K562 (cell line): ENCODE measurements at regions not wholly inside any gene's neighbourhood (a gene's known extent, or its start where the extent isn't known, plus 50 kb on each side); places are given as distances from the start of the nearest gene placed in this dataset.

ENCODE experiments used
- ATAC-seq: fragments of 200-7000 bp; cut with Tn5 transposase; 3 replicates; pipeline ENCODE4 v1.9.1; 2020; ENCODE audit warnings: moderate library complexity
- BruUV-seq: library from RNA; stranded (reverse); fragments of 400-500 nt; replicated peaks from 2 replicates; lab custom pipeline; 2021; lab: Mats Ljungman, UMichigan
- CTCF ChIA-PET: fragments of 300-600 bp; formaldehyde crosslinking; extraction: SDS; loops from one replicate; lab custom pipeline; 2021; ENCODE audit warnings: low intra/inter-chr PET ratio; lab: Yijun Ruan, JAX
- POLR2A ChIA-PET: fragments of 300-600, 350-650 bp; sonication (Branson Sonifier 250); formaldehyde crosslinking; extraction: SDS; loops from one replicate; lab custom pipeline; 2021; ENCODE audit warnings: antibody characterized with exemption, inconsistent platforms; lab: Yijun Ruan, JAX
- DNase-seq, 4 experiments: peaks; one replicate each; pipeline versions ENCODE4 v3.0.0 to v3.0.0-alpha.2; 2011 to 2018; ENCODE audit warnings: low spot score in 3 of 4, mixed read lengths in 3 of 4; ENCODE audit errors: extremely low read depth in 1 of 4
- FAIRE-seq: peaks from 2 replicates; lab custom pipeline; 2011; peaks lifted over from hg19 to GRCh38; lab: Jason Lieb, UNC
- H2AFZ ChIP-seq: 2 replicates; pipeline ENCODE4 v1.6.0; 2011; ENCODE audit warnings: low read depth, low read length, control low read depth, inconsistent platforms
- H3K27ac ChIP-seq: fragments of 200-600 bp; 3 replicates; pipeline ENCODE4 v1.8.0; 2011; ENCODE audit warnings: low read depth, mild to moderate bottlenecking, control low read depth, inconsistent platforms, low read length, moderate library complexity, mixed read lengths; ENCODE audit errors: extremely low read depth
- H3K27me3 ChIP-seq, 2 experiments: fragments of 300-600 bp in 1 of 2; 2 replicates in 1 of 2; 3 replicates in 1 of 2; pipeline versions ENCODE4 v1.6.0 to v1.8.0; 2011; ENCODE audit warnings: inconsistent platforms in 2 of 2, low read length in 2 of 2, mild to moderate bottlenecking in 1 of 2, mixed read lengths in 1 of 2, moderate library complexity in 1 of 2; ENCODE audit not compliant: control insufficient read depth in 2 of 2, insufficient read depth in 2 of 2
- H3K36me3 ChIP-seq: fragments of 300-600 bp; 3 replicates; pipeline ENCODE4 v1.8.0; 2011; ENCODE audit warnings: mild to moderate bottlenecking, low read length, inconsistent platforms; ENCODE audit not compliant: control insufficient read depth, insufficient read depth
- H3K4me1 ChIP-seq, 2 experiments: fragments of 200-600 bp in 1 of 2; replicated peaks in 1 of 2; 2 replicates in 1 of 2; 3 replicates in 1 of 2; pipeline versions ENCODE4 v1.5.1 to v1.8.0; 2011; ENCODE audit warnings: inconsistent platforms in 2 of 2, low read length in 2 of 2, mild to moderate bottlenecking in 1 of 2, mixed read lengths in 1 of 2, moderate library complexity in 1 of 2; ENCODE audit not compliant: control insufficient read depth in 2 of 2, insufficient read depth in 2 of 2
- H3K4me2 ChIP-seq: 2 replicates; pipeline ENCODE4 v1.6.1; 2011; ENCODE audit warnings: low read length, control low read depth, inconsistent platforms, mixed read lengths; ENCODE audit not compliant: insufficient read depth
- H3K4me3 ChIP-seq: fragments of 200-600 bp; sonication (generic), shearing (Covaris generic); 2 replicates; pipeline ENCODE4 v1.5.1; 2016; ENCODE audit warnings: control low read depth, inconsistent platforms
- H3K79me2 ChIP-seq: fragments of 200-600 bp; 3 replicates; pipeline ENCODE4 v1.8.0; 2011; ENCODE audit warnings: low read length, inconsistent platforms; ENCODE audit not compliant: control insufficient read depth, insufficient read depth
- H3K9ac ChIP-seq, 2 experiments: 2 replicates each; pipeline versions ENCODE4 v1.6.0 to v1.6.1; 2011; ENCODE audit warnings: low read depth in 2 of 2, low read length in 2 of 2, control low read depth in 1 of 2, inconsistent platforms in 1 of 2, mild to moderate bottlenecking in 1 of 2, mixed read lengths in 1 of 2; ENCODE audit not compliant: insufficient read depth in 1 of 2
- H3K9me1 ChIP-seq: one replicate; pipeline ENCODE4 v1.6.0; 2011; ENCODE audit warnings: inconsistent platforms, mild to moderate bottlenecking, low read length, moderate library complexity; ENCODE audit not compliant: control insufficient read depth, insufficient read depth
- H3K9me3 ChIP-seq: replicated peaks from 2 replicates; pipeline ENCODE4 v1.5.1; 2011; ENCODE audit warnings: low read depth, low read length, inconsistent platforms; ENCODE audit not compliant: control insufficient read depth, insufficient read depth
- H4K20me1 ChIP-seq: replicated peaks from 2 replicates; pipeline ENCODE4 v1.6.1; 2011; ENCODE audit warnings: low read length, inconsistent platforms, mixed read lengths; ENCODE audit not compliant: control insufficient read depth, insufficient read depth
- CEBPG ChIP-seq, 3 experiments: fragments of 200-800 bp in 1 of 3; sonication (Bioruptor generic) in 1 of 3; sonication (generic) in 1 of 3; formaldehyde crosslinking in 1 of 3; IDR thresholded peaks in 2 of 3; conservative IDR thresholded peaks in 1 of 3; 2 replicates each; pipeline versions ENCODE4 v1.6.1 to v1.8.0; 2016 to 2022; ENCODE audit warnings: missing compliant biosample characterization in 2 of 3, missing genetic modification characterization in 2 of 3, mild to moderate bottlenecking in 1 of 3, missing genetic modification reagents in 1 of 3
- DMBX1 ChIP-seq: fragments of 250-450 bp; sonication (Bioruptor Pico); IDR thresholded peaks from 2 replicates; pipeline ENCODE4 v1.8.0; 2022; ENCODE audit warnings: inconsistent platforms, mild to moderate bottlenecking, moderate library complexity, borderline replicate concordance
- HNRNPL ChIP-seq: fragments of 200-400 bp; formaldehyde crosslinking; IDR thresholded peaks from 2 replicates; pipeline ENCODE4 v1.6.1; 2017; ENCODE audit warnings: low read depth, mild to moderate bottlenecking, low read length
- MAFF ChIP-seq: IDR thresholded peaks from 2 replicates; pipeline ENCODE4 v1.6.1; 2012; ENCODE audit warnings: low read length, improper control_type of control experiment
- ZNF146 ChIP-seq: IDR thresholded peaks from one replicate; pipeline ENCODE4 v1.6.1; 2018; ENCODE audit warnings: missing compliant biosample characterization; ENCODE audit not compliant: unreplicated experiment
- ZNF431 ChIP-seq: sonication (generic); formaldehyde crosslinking; IDR thresholded peaks from 2 replicates; pipeline ENCODE4 v1.8.0; 2022; ENCODE audit warnings: mild to moderate bottlenecking, missing genetic modification reagents
- ZNF586 ChIP-seq: fragments of 450-650 bp; formaldehyde crosslinking; conservative IDR thresholded peaks from 2 replicates; pipeline ENCODE4 v1.4.0; 2020; ENCODE audit warnings: mild to moderate bottlenecking, moderate library complexity
- WGBS: fragments of 100-300 bp; shearing (Covaris generic); methylation state at CpG from one replicate; pipeline ENCODE4 v1.1.6; 2016; ENCODE audit warnings: low coverage, mixed read lengths; ENCODE audit not compliant: insufficient coverage; ENCODE audit errors: missing lambda C conversion rate; 5-methylcytosine and 5-hydroxymethylcytosine counted together
- in situ Hi-C: fragments of 300-500 bp; cut with MboI; formaldehyde crosslinking; loops from 4 replicates; pipeline ENCODE4 v1.15.0; 2018; ENCODE audit warnings: inconsistent platforms, mixed read lengths
- intact Hi-C: fragments of 100-400 bp; cut with micrococcal nuclease; formaldehyde crosslinking; loops from 2 replicates; pipeline ENCODE4 v1.14.2; 2022
- TF ChIP-seq, protein P1 (sequence below): fragments of 250-450 bp; sonication (Bioruptor Pico); IDR thresholded peaks from 2 replicates; pipeline ENCODE4 v1.4.0; 2020; ENCODE audit warnings: borderline replicate concordance
- TF ChIP-seq, protein P2 (sequence below): sonication (generic); formaldehyde crosslinking; IDR thresholded peaks from 2 replicates; pipeline ENCODE4 v1.8.1; 2022; ENCODE audit warnings: missing genetic modification reagents
- TF ChIP-seq, protein P3 (sequence below): fragments of 250-450 bp; sonication (Bioruptor Pico); IDR thresholded peaks from 2 replicates; pipeline ENCODE4 v1.5.0; 2020; ENCODE audit warnings: mild to moderate bottlenecking, borderline replicate concordance

GRCh38 chr12:59173695-59174094, 253.4 kb upstream of the LRIG3 start:
- H3K4me3 ChIP-seq, result no peak overlapping the region
- WGBS, result 8% methylated on average over 4 of the region's 4 CpGs
- no TSS peak for BruUV-seq
- no peaks in the 10 kb centered on the region for H3K36me3 ChIP-seq
- H3K9me3 ChIP-seq, result no peaks in the 10 kb centered on the region
- no peaks in the 10 kb centered on the region for H4K20me1 ChIP-seq
- no peak overlapping the region for H2AFZ ChIP-seq
- no peaks in the 10 kb centered on the region for H3K9me1 ChIP-seq
- H3K27ac ChIP-seq, result no peak overlapping the region
- no peak for TF ChIP-seq ZNF431
- TF ChIP-seq CEBPG (CRISPR knock-in tag; IDR thresholded peaks at IDR 0.05), result no peak
- no peak for TF ChIP-seq CEBPG (tag; conservative IDR thresholded peaks at IDR 0.05 in 1 of 2, IDR thresholded peaks at IDR 0.05 in 1 of 2)
- TF ChIP-seq MAFF, result no peak
- TF ChIP-seq, protein P1, sequence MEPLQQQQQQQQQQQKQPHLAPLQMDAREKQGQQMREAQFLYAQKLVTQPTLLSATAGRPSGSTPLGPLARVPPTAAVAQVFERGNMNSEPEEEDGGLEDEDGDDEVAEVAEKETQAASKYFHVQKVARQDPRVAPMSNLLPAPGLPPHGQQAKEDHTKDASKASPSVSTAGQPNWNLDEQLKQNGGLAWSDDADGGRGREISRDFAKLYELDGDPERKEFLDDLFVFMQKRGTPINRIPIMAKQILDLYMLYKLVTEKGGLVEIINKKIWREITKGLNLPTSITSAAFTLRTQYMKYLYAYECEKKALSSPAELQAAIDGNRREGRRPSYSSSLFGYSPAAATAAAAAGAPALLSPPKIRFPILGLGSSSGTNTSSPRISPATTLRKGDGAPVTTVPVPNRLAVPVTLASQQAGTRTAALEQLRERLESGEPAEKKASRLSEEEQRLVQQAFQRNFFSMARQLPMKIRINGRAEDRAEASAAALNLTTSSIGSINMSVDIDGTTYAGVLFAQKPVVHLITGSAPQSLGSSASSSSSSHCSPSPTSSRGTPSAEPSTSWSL (CRISPR knock-in tag), result no peak
- no peak for TF ChIP-seq ZNF586 (CRISPR knock-in tag)
- no peak for TF ChIP-seq ZNF146 (CRISPR knock-in tag)
- TF ChIP-seq, protein P2, sequence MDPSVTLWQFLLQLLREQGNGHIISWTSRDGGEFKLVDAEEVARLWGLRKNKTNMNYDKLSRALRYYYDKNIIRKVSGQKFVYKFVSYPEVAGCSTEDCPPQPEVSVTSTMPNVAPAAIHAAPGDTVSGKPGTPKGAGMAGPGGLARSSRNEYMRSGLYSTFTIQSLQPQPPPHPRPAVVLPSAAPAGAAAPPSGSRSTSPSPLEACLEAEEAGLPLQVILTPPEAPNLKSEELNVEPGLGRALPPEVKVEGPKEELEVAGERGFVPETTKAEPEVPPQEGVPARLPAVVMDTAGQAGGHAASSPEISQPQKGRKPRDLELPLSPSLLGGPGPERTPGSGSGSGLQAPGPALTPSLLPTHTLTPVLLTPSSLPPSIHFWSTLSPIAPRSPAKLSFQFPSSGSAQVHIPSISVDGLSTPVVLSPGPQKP (CRISPR knock-in tag), result no peak
- TF ChIP-seq DMBX1 (CRISPR knock-in tag), result no peak
- no peak for TF ChIP-seq HNRNPL
- TF ChIP-seq, protein P3, sequence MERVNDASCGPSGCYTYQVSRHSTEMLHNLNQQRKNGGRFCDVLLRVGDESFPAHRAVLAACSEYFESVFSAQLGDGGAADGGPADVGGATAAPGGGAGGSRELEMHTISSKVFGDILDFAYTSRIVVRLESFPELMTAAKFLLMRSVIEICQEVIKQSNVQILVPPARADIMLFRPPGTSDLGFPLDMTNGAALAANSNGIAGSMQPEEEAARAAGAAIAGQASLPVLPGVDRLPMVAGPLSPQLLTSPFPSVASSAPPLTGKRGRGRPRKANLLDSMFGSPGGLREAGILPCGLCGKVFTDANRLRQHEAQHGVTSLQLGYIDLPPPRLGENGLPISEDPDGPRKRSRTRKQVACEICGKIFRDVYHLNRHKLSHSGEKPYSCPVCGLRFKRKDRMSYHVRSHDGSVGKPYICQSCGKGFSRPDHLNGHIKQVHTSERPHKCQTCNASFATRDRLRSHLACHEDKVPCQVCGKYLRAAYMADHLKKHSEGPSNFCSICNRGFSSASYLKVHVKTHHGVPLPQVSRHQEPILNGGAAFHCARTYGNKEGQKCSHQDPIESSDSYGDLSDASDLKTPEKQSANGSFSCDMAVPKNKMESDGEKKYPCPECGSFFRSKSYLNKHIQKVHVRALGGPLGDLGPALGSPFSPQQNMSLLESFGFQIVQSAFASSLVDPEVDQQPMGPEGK (CRISPR knock-in tag), result no peak
- ATAC-seq (no peak), FAIRE-seq (no peak), DNase-seq (no peak)
- no peaks in the 10 kb centered on the region for H3K4me1 ChIP-seq
- no peak overlapping the region for H3K4me2 ChIP-seq
- ChIA-PET POLR2A (no interaction called here), CTCF (no interaction called here)
- intact Hi-C loops, result no loop called here
- H3K9ac ChIP-seq, result no peak overlapping the region
- no peaks in the 10 kb centered on the region for H3K79me2 ChIP-seq
- in situ Hi-C loops, result loop anchor here (25.0 kb wide), 1 partner anchor 1186 kb away; no protein-coding TSS in a partner anchor
- no peaks in the 10 kb centered on the region for H3K27me3 ChIP-seq
